Activated CD8-positive, alpha-beta memory T cell treated with anti-CD3 and anti-CD28 coated beads, Interleukin-2, amount 50 U/mL, for 1 hour (primary cell): ENCODE measurements at regions not wholly inside any gene's neighbourhood (a gene's known extent, or its start where the extent isn't known, plus 50 kb on each side); places are given as distances from the start of the nearest gene placed in this dataset.
"Not testable (repeated sequence)": the region's sequence is repeated elsewhere in the genome, so short reads cannot be mapped to it uniquely, and the experiment has no call there.

ENCODE experiments used
- DNase-seq: peaks from one replicate; pipeline ENCODE4 v3.0.0-alpha.2; 2020; ENCODE audit errors: extremely low read depth

DNA sequence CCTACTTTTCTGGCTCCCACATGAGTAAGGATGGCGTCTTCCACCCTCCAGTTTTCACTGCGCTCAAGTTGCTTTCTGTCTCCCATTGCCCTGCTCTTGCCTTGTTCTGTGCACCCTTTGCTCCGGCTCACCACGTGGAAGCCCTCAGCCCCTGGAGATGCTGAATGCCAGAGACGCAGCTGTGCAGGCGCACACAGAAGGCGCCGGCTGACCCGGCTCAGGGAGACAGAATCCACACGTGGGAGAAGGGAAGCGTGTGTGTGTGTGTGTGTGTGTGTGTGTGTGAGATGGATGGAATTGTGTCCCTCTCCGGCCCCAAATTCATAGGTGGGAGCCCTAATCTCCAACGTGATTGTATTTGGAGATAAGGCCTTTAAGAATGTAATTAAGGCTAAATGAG, 118.2 kb upstream of the ERRFI1 start:
- DNase-seq = no peak

DNA sequence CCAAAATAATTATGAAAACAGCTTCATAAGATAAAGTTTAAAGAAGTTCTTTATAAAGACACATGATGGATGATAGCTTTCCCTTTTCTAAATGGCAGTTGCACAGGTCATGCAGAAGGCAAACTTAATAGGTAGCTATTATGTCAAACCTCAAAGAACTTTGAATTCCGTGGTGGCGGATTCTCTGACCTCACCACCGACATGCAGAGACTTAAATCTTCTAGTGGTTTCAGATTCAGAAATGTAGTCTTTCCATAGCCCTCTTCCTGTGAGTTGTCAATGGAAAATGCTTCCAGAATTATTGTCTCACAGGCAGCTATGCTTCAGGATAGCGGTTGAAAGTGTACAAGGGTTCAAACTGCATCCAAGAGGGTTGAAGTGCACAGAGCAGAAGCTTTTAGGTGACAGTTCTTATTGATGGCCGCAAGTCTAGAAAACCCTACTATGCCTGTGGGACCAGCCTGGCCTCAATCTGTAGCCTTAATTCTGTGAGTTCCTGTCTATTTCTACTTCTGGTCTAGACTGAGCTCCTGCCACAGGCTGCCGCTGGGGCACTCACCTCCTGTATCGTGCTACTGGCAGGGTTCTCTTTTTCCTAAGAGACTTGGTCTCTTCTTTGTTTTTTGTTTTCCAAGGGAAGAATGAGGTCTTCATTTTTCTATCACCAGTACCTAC, 117.0 kb upstream of the ERRFI1 start:
- no peak for DNase-seq

DNA sequence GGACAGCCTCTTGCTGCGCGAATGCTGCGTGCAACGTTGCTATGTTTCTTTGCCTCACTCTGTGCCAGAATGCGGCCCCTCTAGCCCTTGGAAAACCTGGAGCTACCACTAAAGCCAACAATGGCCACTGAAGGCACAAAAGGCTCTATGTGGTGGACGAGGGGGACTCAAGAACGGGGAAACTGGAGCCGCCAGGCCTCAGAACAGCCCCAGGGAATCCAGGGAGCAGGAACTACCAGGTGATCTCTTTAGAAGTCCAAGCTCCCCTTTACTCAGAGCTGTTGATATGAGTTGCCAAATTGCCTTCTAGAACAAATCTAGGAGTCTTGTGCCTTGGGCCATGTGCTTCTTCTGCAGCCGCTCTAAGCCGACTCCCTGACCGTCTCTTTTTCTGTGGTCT, 113.8 kb upstream of the ERRFI1 start:
- DNase-seq = no peak

DNA sequence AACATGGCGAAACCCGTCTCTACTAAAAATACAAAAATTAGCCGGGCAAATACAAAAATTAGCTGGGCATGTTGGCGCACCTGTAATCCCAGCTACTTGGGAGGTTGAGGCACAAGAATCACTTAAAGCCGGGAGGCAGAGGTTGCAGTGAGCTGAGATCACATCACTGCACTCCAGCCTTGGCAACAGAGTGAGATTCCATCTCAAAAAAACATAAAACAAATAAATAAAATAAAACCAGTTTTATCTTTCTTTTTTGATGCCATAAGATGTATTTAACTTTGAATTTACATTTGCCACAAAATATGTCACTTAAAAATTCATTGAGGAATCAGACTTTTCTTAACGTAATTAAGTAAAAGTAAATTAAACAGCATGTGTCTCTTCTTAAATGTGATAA, 113.3 kb upstream of the ERRFI1 start:
- DNase-seq = no peak

DNA sequence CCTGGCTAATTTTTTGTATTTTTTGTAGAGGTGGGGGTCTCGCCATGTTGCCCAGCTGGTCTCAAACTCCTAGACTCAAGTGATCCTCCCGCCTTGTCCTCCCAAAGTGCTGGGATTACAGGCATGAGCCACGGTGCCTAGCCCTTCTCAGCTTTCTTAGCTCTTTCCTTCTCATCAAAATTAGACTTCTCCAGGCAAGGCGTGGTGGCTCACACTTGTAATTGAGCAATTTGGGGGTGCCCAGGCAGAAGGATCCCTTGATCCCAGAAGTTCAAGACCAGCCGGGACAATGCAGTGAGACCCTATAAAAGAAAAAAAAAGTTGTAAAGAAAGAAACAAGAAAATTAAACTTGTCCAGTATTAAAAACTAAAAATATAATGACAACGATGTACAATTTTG, 112.6 kb upstream of the ERRFI1 start:
- no peak for DNase-seq

DNA sequence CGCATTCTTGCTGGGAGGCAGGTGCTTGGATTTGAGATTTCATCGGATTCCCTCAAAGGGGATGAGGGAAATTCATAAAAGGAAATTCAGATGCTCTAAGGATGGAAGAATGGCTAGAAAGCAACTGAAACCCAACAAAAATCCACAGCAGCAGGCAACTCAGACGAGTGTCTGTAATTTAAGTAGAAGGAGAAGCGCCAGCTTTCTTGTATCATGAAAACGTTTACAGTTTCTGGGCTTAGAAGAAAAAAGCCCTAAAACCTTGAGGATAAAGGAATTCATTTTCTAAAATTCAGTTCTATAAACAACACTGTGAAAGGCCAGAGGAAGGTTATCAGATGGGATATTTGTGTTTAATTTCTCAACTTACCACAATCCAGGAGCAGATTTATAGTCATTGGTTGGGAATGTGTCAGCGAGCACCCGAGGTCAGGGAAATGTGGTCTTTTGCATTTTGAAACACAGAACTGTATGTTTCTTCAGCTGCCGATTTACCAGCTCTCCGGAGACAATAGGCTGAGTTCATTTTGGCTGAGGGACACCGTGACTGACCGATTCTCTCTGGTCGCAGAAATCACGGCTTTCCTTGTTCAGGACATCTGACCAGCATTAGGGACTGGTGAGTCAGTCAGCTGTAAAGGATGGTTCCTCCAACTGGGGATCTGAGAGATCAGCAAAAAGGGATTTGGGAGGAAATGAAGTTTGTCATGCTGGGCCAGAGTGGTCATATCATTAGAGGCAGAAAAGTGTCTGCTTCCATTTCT, 111.6 kb upstream of the ERRFI1 start:
- no peak for DNase-seq

DNA sequence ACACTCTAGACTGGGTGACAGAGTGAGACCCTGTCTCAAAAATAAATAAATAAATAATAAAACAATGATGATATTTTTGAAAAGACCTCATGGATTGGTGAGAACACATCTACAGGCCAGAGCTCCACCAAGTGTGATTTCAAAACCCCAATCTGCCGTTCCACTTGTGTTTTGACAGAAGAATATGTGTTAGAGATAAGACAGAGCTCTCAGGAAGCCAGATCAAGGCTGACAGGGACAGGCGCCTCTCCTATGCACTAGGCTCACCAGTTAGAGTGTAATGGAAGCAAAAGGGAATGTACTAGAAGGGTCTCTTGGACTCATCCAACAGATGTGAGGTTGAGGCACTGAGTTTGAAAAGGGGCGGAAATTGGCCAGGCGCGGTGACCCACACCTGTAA, 110.7 kb upstream of the ERRFI1 start:
- DNase-seq = no peak

DNA sequence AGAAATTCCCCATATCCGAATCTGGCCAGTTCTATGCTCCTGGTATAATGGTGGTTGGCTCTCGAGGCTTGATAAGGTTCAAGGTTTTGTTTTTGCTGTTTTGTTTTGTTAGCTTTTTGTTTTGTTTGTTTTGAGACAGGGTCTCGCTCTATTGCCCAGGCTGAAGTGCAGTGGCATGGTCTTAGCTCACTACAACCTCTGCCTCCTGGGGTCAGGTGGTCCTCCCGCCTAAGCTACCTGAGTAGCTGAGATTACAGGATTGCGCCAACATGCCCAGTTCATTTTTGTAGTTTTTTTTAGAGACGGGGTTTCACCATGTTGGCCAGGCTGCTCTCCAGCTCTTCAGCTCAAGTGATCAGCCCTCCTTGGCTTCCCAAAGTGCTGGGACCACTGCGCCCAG, 109.1 kb upstream of the ERRFI1 start:
- no peak for DNase-seq

DNA sequence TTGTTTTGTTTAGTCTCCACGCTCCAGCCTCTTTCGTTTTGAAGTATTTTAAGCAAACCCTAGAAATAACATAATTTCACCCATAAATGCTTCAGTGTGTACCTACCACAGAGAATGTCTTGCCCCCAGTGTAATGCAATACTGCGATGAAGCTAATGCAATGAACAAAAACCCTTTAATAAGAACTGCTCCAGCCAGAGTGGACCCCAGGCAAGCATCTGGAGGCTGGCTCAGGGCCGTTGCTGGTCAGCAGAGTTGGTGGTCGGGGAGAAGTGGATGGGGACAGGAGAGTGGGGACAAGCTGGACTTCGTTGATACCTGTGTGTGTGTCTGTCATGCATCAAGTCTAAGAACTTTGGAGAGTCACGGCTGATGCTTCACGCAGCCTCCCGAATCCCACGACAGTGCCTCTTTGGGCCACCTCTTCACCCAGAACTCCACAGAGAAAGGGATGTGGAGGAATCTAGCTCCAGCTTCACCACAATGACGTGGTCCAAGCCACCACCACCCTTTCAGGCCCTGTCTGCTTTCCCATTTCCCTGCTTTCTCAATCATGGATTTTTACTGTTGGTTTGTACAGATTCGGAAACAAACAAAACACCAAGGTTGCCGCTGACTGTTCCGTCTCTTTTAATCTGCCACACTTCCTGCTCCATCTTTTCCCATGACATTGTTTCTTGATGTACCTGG, 108.6 kb upstream of the ERRFI1 start:
- no peak for DNase-seq

DNA sequence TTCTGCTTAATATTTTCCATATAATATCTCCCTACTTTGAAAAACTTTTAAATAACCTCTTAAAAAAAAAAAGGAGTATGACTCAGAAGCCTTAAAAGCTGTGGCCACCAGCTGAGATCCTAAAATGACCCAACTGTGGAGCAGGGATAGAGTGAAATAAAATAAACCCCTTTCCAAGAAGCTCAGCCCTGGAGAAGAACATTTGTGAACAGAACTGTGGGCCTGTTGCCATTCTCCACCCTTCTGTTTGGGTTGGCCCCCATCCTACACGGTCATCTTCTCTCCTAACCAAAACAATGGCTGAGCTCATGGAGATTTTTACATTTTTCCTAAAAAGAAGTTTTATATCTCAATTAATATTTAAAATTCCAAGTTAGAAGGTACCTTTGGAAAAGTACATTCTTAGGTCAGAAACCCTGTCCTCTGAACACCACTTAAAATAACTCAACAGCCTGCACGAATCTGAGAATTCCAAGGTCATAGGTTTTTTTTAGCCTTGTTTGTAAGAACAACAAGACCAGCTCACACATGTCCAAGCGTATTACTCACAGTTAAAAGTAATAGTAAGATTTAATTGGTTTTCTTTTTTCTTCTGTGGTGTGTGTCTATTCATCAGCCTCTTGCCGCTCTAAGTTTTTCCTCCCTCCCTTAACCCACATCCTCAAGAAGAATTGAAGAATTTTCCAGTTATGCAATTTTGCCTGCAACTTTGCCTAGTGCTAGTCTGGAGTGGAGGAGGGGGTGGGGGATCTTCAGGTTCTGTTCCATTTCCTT, 107.7 kb upstream of the ERRFI1 start:
- no peak for DNase-seq

DNA sequence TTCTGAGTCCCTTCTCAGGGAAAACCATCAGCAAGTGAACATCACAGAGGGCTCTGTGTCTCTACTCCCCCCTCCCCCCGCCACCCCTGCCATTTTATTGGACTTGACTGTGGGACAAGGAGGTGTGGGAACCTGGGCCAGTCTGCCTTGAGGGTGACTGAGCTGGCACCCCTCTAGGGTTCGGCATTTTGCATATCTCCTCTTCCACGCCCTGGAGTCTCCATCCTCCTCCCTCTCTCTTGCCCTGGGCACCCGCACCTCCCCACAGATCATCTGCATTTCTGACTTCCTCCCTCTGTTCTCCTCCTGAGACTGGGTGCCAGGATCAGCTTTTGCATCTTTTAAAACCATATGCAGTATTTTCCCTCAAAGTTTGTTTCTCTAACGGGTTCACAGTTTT, 107.1 kb upstream of the ERRFI1 start:
- no peak for DNase-seq

DNA sequence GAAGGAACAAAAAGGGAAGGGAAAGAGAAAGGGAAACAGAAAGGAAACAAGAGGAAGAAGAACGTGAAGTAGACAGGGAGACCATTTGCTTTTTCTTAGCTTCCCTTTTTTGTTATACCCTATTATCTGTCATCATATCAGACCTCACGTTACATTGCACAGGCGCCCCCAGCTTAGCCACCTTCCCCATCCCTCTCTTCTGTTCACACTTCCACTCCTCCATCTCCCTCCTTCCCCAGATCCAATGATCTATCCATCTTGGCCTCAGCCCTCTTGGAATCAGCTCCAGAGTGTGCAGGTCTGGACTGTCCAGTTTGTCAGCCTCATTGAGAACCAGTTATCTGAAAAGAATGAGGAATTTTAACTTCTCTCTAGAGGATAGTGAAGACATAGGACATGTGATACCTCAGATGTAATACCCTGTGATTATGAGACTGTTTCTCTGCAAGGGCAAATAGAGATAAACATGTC, 101.1 kb upstream of the ERRFI1 start:
- DNase-seq = no peak

DNA sequence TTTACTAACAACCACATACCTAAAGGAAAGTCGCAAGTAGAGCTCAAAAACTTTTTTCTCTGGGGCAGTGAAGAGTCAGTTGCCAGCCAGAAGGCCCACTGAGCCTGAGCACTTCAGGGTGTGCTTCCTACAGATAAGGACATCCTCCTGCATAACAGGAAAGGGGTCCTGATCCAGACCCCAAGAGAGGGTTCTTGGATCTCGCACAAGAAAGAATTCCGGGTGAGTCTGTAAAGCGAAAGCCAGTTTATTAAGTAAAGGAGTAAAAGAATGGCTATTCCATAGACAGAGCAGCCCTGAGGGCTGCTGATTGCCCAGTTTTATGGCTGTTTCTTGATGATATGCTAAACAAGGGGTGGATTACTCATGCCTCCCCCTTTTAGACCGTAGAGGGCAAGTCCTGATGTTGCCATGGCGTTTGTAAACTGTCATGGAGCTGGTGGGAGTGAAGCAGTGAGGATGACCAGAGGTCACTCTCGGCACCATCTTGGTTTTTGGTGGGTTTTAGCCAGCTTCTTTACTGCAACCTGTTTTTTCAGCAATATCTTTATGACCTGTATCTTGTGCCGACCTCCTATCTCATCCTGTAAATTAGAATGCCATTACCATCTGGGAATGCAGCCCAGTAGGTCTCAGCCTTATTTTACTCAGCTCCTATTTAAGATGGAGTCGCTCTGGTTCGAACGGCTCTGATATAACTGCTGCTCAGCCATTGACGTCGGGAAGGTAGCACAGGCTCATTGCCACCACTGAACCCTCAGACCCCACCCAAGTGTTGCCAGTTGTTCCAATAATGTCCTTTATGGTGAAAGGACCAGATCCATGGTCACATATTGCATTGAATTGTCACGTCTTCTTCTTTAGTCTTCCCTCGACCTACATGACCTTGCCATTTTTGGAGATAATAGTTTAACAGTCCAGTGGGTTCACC, 96.6 kb upstream of the ERRFI1 start:
- DNase-seq = no peak

DNA sequence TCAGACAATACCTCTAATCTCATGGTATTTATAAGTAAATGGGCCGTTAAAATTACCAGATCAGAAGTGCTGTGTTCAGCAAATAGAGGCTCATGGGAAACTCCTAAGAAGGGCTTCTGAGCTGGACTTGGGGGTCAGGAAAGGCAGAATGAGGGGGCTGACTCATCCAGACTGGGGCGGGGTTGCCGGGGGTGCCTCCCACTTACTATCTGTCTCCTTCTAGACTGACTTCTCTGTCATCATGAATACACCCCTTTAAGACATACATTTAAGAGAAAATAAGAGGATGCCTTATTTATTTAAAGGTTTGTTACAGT, 96.0 kb upstream of the ERRFI1 start:
- no peak for DNase-seq

DNA sequence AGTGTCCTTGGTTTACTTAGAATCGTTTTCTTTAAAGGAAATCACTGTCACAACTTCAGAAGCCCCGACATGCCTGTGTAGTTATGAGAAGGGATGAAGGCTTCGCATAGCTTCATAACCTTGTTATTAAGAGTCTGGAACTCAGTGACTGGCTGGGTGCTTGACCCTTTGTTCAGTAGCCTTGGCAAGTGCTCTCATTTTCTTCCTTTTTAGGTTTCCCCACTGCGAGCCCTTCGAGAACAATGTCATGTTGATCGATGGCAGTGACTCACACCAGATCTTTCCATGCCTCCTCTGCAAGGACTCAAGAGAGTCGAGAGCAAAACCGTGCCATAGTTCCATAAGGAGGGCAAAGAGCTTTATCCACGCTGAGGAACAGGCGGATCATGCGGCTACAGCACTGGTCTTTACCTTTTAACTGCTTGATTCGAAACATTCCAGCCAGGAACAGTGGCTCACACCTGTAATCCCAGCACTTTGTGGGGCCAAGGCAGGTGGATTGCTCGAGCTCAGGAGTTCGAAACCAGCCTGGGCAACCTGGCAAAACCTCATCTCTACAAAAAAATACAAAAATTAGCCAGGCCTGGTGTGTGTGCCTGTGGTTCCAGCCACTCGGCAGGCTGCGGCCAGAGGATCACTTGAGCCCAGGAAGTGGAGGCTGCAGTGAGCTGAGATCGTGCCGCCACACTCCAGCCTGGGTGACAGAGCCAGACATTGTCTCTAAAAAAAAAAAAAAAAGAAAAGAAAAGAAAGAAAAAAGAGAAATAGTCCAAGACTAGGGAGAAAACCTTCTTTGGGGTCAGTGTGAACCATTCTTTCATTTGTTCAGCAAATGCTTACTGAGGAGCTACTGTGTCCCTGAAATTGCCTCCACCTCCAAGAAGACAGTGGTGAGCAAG, 95.4 kb upstream of the ERRFI1 start:
- no peak for DNase-seq

DNA sequence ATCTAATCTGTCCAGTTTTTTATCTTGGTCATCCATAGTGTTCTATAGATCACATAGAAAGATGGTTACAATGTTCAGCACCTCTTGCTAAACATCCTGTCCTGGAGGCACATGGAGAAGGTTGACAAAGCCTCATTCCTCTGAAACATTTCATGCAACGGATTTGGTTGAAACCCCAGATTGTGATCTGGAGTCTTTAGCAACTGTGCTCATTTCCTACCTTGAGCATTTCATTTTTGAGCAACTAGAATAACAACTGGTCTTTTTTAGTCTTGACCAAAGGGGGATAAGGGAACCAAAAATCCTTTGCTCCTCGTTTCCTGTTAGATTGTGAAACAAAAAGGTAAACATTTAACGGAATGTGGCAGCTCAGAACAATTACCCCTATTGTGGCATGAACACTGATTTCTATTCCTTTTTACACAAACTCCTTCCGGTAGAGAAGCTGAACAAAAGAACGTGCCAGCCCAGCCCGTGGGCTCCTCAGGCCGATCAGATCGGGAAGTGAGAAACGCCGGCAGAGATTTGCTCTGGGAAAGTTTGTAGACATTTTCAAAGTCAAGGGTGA, 94.7 kb upstream of the ERRFI1 start:
- DNase-seq = no peak

DNA sequence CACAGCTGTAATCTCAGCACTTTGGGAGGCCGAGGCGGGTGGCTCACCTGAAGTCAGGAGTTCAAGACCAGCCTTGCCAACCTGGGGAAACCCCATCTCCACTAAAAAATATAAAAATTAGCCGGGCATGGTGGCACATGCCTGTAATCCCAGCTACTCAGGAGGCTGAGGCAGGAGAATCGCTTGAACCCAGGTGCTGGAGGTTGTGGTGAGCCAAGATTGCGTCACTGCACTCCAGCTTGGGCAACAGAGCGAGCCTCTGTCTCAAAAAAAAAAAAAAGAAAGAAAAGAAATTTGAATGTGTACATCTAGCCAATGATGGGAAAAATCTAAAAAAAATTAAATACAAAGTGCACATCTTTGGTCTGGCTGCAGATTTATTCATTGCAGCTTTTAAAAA, 92.6 kb upstream of the ERRFI1 start:
- not testable (repeated sequence) for DNase-seq

DNA sequence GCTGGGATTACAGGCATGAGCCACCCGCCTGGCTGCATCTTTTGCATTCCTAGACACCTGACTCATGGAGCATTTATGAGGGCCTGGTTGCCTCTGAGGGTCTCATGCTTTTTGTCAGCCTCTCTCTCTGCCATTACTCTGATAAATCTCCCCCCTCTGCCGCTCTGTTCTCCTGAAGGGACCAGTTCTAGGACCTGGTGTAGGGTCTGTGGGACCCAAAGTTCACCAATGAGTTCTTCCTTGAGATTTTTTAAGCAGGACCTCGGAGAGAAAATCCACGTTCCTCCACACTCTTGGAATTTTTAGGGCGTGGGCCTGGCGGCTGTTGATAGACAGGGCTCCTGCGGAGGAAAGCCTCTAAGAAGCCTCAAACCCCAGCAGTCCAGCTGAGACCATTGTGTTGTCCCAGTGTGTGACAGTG, 91.9 kb upstream of the ERRFI1 start:
- DNase-seq = no peak

DNA sequence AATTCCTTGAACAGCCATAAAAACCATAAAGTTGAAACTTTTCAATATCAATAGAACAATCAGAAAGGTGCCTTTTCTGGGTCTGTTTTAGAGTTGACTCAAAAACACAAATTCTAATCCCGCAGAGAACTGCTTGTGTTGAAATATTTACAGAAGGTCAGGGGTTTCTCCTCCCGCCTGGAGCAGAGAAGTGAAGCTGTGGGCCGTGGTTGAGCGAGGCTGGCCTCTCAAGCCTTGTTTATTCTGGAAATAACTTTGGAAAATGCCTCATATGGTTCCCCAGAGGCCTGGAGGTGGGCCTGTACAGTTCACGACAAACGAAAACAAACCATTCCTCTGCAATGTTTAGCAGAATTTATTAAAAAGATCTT, 90.8 kb upstream of the ERRFI1 start:
- no peak for DNase-seq

DNA sequence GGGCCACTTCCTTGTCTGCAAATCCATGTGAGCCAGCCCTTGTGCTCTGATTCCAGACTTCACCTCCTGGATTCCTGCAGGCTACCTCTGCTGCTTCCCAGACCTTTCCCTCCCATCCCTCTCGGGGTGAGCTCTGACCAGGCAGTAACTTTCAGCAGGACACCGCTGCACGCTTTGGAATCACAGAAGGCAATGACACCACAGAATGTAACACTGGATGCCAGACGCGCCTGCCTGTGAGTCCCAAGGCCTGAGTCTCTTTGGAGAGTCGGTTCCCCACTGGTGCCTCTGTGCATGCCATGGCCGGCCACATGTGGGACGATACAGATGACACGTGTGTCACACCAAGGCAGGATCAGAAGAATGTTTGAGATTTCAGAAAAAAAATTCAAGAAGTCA, 89.7 kb upstream of the ERRFI1 start:
- no peak for DNase-seq
